A549 (cell line): ENCODE measurements at regions not wholly inside any gene's neighbourhood (a gene's known extent, or its start where the extent isn't known, plus 50 kb on each side); places are given as distances from the start of the nearest gene placed in this dataset.

ENCODE experiments used
- ATAC-seq, 2 experiments: fragments of 200-7000 bp in 1 of 2; fragments of >200 bp in 1 of 2; cut with Nextera tagmentation in 1 of 2; cut with Tn5 transposase in 1 of 2; 3 replicates each; pipeline versions ENCODE4 v1.8.0 to v1.9.1; 2018 to 2020; ENCODE audit warnings: mild to moderate bottlenecking in 1 of 2, moderate library complexity in 1 of 2
- CTCF ChIA-PET: fragments of 300-600 bp; sonication (Branson Sonifier 250); formaldehyde crosslinking; extraction: SDS; loops from one replicate; lab custom pipeline; 2021; ENCODE audit warnings: antibody characterized with exemption, inconsistent platforms; lab: Yijun Ruan, JAX
- POLR2A ChIA-PET: fragments of 350-600 bp; formaldehyde crosslinking; extraction: SDS; loops from one replicate; lab custom pipeline; 2021; ENCODE audit warnings: antibody characterized with exemption, inconsistent platforms; lab: Yijun Ruan, JAX
- DNase-seq, 2 experiments: peaks; one replicate each; pipeline versions ENCODE4 v3.0.0 to v3.0.0-alpha.2; 2011 to 2016; ENCODE audit warnings: low read depth in 1 of 2, low spot score in 1 of 2
- FAIRE-seq: peaks from 2 replicates; lab custom pipeline; 2011; peaks lifted over from hg19 to GRCh38; lab: Jason Lieb, UNC
- H3K27ac ChIP-seq, 2 experiments: fragments of >200 bp; sonication (Bioruptor Twin); formaldehyde crosslinking; 3 replicates each; pipeline ENCODE4 v1.5.1; 2016 to 2017
- H3K4me1 ChIP-seq: fragments of >200 bp; sonication (Bioruptor Twin); formaldehyde crosslinking; 3 replicates; pipeline ENCODE4 v1.6.1; 2016
- H3K4me2 ChIP-seq: fragments of >200 bp; sonication (Bioruptor Twin); formaldehyde crosslinking; 3 replicates; pipeline ENCODE4 v1.6.1; 2016
- H3K4me3 ChIP-seq: fragments of >200 bp; sonication (Bioruptor Twin); formaldehyde crosslinking; 3 replicates; pipeline ENCODE4 v1.5.1; 2016
- H3K9me3 ChIP-seq: fragments of >200 bp; sonication (Bioruptor Twin); formaldehyde crosslinking; 3 replicates; pipeline ENCODE4 v1.6.1; 2016
- BHLHE40 ChIP-seq: IDR thresholded peaks from 2 replicates; pipeline ENCODE4 v1.6.1; 2012; ENCODE audit warnings: low read depth, low read length, inconsistent platforms
- CHD2 ChIP-seq: fragments of 150-350 bp; IDR thresholded peaks from 2 replicates; pipeline ENCODE4 v1.6.1; 2014; ENCODE audit warnings: low read length; ENCODE audit not compliant: partially characterized antibody
- CHD4 ChIP-seq: fragments of 200-600 bp; sonication (generic); IDR thresholded peaks from 2 replicates; pipeline ENCODE4 v1.6.1; 2016; ENCODE audit warnings: antibody characterized with exemption, mild to moderate bottlenecking, borderline replicate concordance
- CTCF ChIP-seq: fragments of >200 bp; sonication (Bioruptor Twin); formaldehyde crosslinking; IDR thresholded peaks from 3 replicates; pipeline ENCODE4 v1.5.1; 2016
- EHF ChIP-seq: fragments of 250-450 bp; sonication (Bioruptor Pico); IDR thresholded peaks from 2 replicates; pipeline ENCODE4 v1.5.0; 2020; ENCODE audit warnings: mild to moderate bottlenecking
- ESRRA ChIP-seq: fragments of 150-350 bp; IDR thresholded peaks from 2 replicates; pipeline ENCODE4 v1.6.1; 2014; ENCODE audit warnings: mild to moderate bottlenecking, low read length, borderline replicate concordance
- FOSL2 ChIP-seq, 2 experiments: fragments of 450-650 bp in 1 of 2; fragments of >200 bp in 1 of 2; sonication (Bioruptor Twin) in 1 of 2; formaldehyde crosslinking; IDR thresholded peaks; 2 replicates each; pipeline versions ENCODE4 v1.5.0 to v1.6.1; 2016 to 2020; ENCODE audit warnings: mild to moderate bottlenecking in 1 of 2, moderate library complexity in 1 of 2
- FOXS1 ChIP-seq: fragments of 250-450 bp; sonication (Bioruptor Pico); IDR thresholded peaks from 2 replicates; pipeline ENCODE4 v1.5.0; 2020; ENCODE audit warnings: mild to moderate bottlenecking, moderate library complexity
- HMGXB4 ChIP-seq: fragments of 250-450 bp; sonication (Bioruptor Pico); IDR thresholded peaks from 2 replicates; pipeline ENCODE4 v1.5.0; 2021; ENCODE audit warnings: mild to moderate bottlenecking, moderate library complexity, borderline replicate concordance
- HOXA7 ChIP-seq: fragments of 250-450 bp; sonication (Bioruptor Pico); IDR thresholded peaks from 2 replicates; pipeline ENCODE4 v1.5.0; 2020; ENCODE audit warnings: mild to moderate bottlenecking, moderate library complexity
- HOXB13 ChIP-seq: fragments of 250-450 bp; sonication (Bioruptor Pico); IDR thresholded peaks from 2 replicates; pipeline ENCODE4 v1.5.0; 2020; ENCODE audit warnings: low read depth, mild to moderate bottlenecking, moderate library complexity
- HOXB5 ChIP-seq: fragments of 250-450 bp; sonication (Bioruptor Pico); IDR thresholded peaks from 2 replicates; pipeline ENCODE4 v1.5.0; 2020; ENCODE audit warnings: mild to moderate bottlenecking, moderate library complexity
- JUNB ChIP-seq: fragments of >200 bp; sonication (Bioruptor Twin); formaldehyde crosslinking; IDR thresholded peaks from 2 replicates; pipeline ENCODE4 v1.6.1; 2016
- KDM1A ChIP-seq: fragments of 200-600 bp; sonication (generic); IDR thresholded peaks from 2 replicates; pipeline ENCODE4 v1.6.1; 2016; ENCODE audit warnings: low read depth, mild to moderate bottlenecking
- KDM5A ChIP-seq: fragments of 200-600 bp; sonication (generic); IDR thresholded peaks from 2 replicates; pipeline ENCODE4 v1.6.1; 2016; ENCODE audit warnings: antibody characterized with exemption, mild to moderate bottlenecking
- MAZ ChIP-seq: fragments of 150-350 bp; IDR thresholded peaks from 2 replicates; pipeline ENCODE4 v1.6.1; 2014; ENCODE audit warnings: antibody characterized with exemption, low read depth, low read length, borderline replicate concordance
- MYC ChIP-seq: IDR thresholded peaks from 2 replicates; pipeline ENCODE4 v1.6.1; 2012; ENCODE audit warnings: mild to moderate bottlenecking, inconsistent platforms, low read length, improper control_type of control experiment, borderline replicate concordance
- NPAS2 ChIP-seq: fragments of 250-450 bp; sonication (Bioruptor Pico); IDR thresholded peaks from 2 replicates; pipeline ENCODE4 v1.8.0; 2022; ENCODE audit warnings: mild to moderate bottlenecking, moderate library complexity, borderline replicate concordance
- NR3C1 ChIP-seq: fragments of >200 bp; sonication (Bioruptor Twin); formaldehyde crosslinking; IDR thresholded peaks from 3 replicates; pipeline ENCODE4 v1.6.1; 2017
- POLR2A ChIP-seq: IDR thresholded peaks from 2 replicates; pipeline ENCODE4 v1.6.1; 2012; ENCODE audit warnings: mild to moderate bottlenecking, low read length
- RNF2 ChIP-seq: fragments of 200-600 bp; sonication (generic); IDR thresholded peaks from 2 replicates; pipeline ENCODE4 v1.6.1; 2016; ENCODE audit warnings: low read depth, mild to moderate bottlenecking, antibody characterized with exemption, moderate library complexity, borderline replicate concordance
- SMC3 ChIP-seq: fragments of >200 bp; sonication (Bioruptor Twin); formaldehyde crosslinking; IDR thresholded peaks from 3 replicates; pipeline ENCODE4 v1.6.1; 2018; ENCODE audit warnings: inconsistent platforms
- SREBF2 ChIP-seq: fragments of 450-650 bp; IDR thresholded peaks from 2 replicates; pipeline ENCODE4 v1.6.1; 2014; ENCODE audit warnings: mild to moderate bottlenecking, moderate library complexity
- TFCP2L1 ChIP-seq: fragments of 250-450 bp; sonication (Bioruptor Pico); IDR thresholded peaks from 2 replicates; pipeline ENCODE4 v1.5.0; 2021; ENCODE audit warnings: mild to moderate bottlenecking
- USF2 ChIP-seq: fragments of 450-650 bp; IDR thresholded peaks from 2 replicates; pipeline ENCODE4 v1.6.1; 2014; ENCODE audit warnings: antibody characterized with exemption
- ZFP36 ChIP-seq: fragments of 450-650 bp; IDR thresholded peaks from 2 replicates; pipeline ENCODE4 v1.6.1; 2014; ENCODE audit warnings: borderline replicate concordance; ENCODE audit not compliant: partially characterized antibody
- ZNF302 ChIP-seq: fragments of 250-450 bp; sonication (Bioruptor Pico); IDR thresholded peaks from 2 replicates; pipeline ENCODE4 v1.9.0; 2021; ENCODE audit warnings: inconsistent platforms, mild to moderate bottlenecking, moderate library complexity
- ZSCAN20 ChIP-seq: fragments of 250-450 bp; sonication (Bioruptor Pico); IDR thresholded peaks from 2 replicates; pipeline ENCODE4 v1.8.0; 2022; ENCODE audit warnings: mild to moderate bottlenecking, moderate library complexity
- TF ChIP-seq, protein P1 (sequence below): fragments of 250-450 bp; sonication (Bioruptor Pico); IDR thresholded peaks from 2 replicates; pipeline ENCODE4 v1.5.0; 2020; ENCODE audit warnings: low read depth, mild to moderate bottlenecking, moderate library complexity
- TF ChIP-seq, protein P2 (sequence below): fragments of >200 bp; sonication (Bioruptor Twin); formaldehyde crosslinking; IDR thresholded peaks from 3 replicates; pipeline ENCODE4 v1.6.1; 2016
- TF ChIP-seq, protein P3 (sequence below): fragments of >200 bp; sonication (Bioruptor Twin); formaldehyde crosslinking; IDR thresholded peaks from 2 replicates; pipeline ENCODE4 v1.6.1; 2016

DNA sequence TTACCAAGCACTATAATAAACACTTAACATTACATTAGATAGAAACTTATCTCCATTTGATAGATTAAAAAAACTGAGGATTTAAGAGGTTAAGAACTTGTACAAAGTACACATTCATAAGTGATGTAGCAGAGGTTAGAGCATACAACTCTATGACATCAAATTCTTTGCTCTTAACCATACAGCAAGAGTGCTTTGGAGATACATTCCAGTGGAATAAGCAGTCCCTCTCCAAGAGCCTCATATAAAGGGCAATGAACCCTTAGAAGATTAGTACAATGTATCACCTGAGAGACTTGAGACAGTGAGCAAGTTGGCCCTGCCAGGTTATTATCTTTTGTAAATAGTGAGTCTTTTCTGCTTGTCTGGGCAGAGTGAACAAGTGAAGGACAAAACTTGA is 600.4 kb upstream of the CT83 start:
- ATAC-seq = no peak
- no peak for DNase-seq
- Histone ChIP-seq H3K27ac (no peak overlapping the region), H3K4me2 (no peak overlapping the region), H3K9me3 (no peaks in the 10 kb centered on the region), H3K4me3 (no peak overlapping the region), H3K4me1 (no peaks in the 10 kb centered on the region)
- ChIA-PET CTCF (no interaction called here), POLR2A (no interaction called here)
- TF ChIP-seq TFCP2L1 (CRISPR knock-in tag) (no peak), JUNB (no peak), BHLHE40 (no peak), SREBF2 (no peak), NR3C1 (no peak), ZSCAN20 (CRISPR knock-in tag) (no peak), FOXS1 (CRISPR knock-in tag) (no peak), HMGXB4 (CRISPR knock-in tag) (no peak), CHD4 (no peak), CHD2 (no peak), MYC (no peak), HOXA7 (no peak), KDM1A (no peak), KDM5A (no peak), FOSL2 (IDR thresholded peaks at IDR 0.05) (no peak), FOSL2 (CRISPR knock-in tag; IDR thresholded peaks at IDR 0.05) (no peak), NPAS2 (CRISPR knock-in tag) (no peak), ESRRA (no peak), HOXB13 (CRISPR knock-in tag) (no peak)
- TF ChIP-seq, protein P1, sequence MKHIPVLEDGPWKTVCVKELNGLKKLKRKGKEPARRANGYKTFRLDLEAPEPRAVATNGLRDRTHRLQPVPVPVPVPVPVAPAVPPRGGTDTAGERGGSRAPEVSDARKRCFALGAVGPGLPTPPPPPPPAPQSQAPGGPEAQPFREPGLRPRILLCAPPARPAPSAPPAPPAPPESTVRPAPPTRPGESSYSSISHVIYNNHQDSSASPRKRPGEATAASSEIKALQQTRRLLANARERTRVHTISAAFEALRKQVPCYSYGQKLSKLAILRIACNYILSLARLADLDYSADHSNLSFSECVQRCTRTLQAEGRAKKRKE (CRISPR knock-in tag) = no peak
- TF ChIP-seq, protein P2, sequence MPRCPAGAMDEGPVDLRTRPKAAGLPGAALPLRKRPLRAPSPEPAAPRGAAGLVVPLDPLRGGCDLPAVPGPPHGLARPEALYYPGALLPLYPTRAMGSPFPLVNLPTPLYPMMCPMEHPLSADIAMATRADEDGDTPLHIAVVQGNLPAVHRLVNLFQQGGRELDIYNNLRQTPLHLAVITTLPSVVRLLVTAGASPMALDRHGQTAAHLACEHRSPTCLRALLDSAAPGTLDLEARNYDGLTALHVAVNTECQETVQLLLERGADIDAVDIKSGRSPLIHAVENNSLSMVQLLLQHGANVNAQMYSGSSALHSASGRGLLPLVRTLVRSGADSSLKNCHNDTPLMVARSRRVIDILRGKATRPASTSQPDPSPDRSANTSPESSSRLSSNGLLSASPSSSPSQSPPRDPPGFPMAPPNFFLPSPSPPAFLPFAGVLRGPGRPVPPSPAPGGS = no peak
- FAIRE-seq = no peak

- ATAC-seq (no peak), FAIRE-seq (no peak), DNase-seq (no peak)
- ChIA-PET CTCF (no interaction called here), POLR2A (no interaction called here)
- Histone ChIP-seq H3K4me3 (no peak overlapping the region), H3K27ac (no peak overlapping the region), H3K4me1 (no peaks in the 10 kb centered on the region), H3K9me3 (no peaks in the 10 kb centered on the region), H3K4me2 (no peak overlapping the region)
- TF ChIP-seq, protein P3, sequence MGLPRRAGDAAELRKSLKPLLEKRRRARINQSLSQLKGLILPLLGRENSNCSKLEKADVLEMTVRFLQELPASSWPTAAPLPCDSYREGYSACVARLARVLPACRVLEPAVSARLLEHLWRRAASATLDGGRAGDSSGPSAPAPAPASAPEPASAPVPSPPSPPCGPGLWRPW = no peak
- TF ChIP-seq ZNF302 (no peak), SMC3 (no peak), HOXB13 (CRISPR knock-in tag) (no peak), MAZ (no peak), POLR2A (no peak), FOSL2 (IDR thresholded peaks at IDR 0.05) (no peak), FOSL2 (CRISPR knock-in tag; IDR thresholded peaks at IDR 0.05) (no peak), ZSCAN20 (CRISPR knock-in tag) (no peak), FOXS1 (CRISPR knock-in tag) (no peak), EHF (CRISPR knock-in tag) (no peak), CTCF (no peak), RNF2 (no peak), HOXB5 (no peak), USF2 (no peak), KDM1A (no peak), MYC (no peak), JUNB (no peak), ZFP36 (no peak)
Observed at GRCh38 chrX:117059848-117060247, 597.1 kb upstream of the CT83 start.
